Naive thymus-derived CD4-positive, alpha-beta T cell (primary cell): ENCODE measurements at regions not wholly inside any gene's neighbourhood (a gene's known extent, or its start where the extent isn't known, plus 50 kb on each side); places are given as distances from the start of the nearest gene placed in this dataset.
"Not testable (repeated sequence)": the region's sequence is repeated elsewhere in the genome, so short reads cannot be mapped to it uniquely, and the experiment has no call there.

Experiments
- ATAC-seq: fragments of 150-1000 bp; cut with Tn5 transposase; 2 replicates; pipeline ENCODE4 v1.10.0; 2021; ENCODE audit warnings: mild to moderate bottlenecking, moderate library complexity
- CTCF ChIA-PET: fragments of 350-600 bp; sonication (Branson Sonifier 250); formaldehyde crosslinking; loops from one replicate; lab custom pipeline; 2021; ENCODE audit warnings: antibody characterized with exemption; lab: Charles Lee
- POLR2A ChIA-PET: fragments of 350-600 bp; sonication (Branson Sonifier 250); formaldehyde crosslinking; loops from one replicate; lab custom pipeline; 2021; ENCODE audit warnings: antibody characterized with exemption, inconsistent platforms; lab: Charles Lee
- DNase-seq, 9 donors: peaks; one replicate each; pipeline versions ENCODE4 v3.0.0 to v3.0.0-alpha.2; 2020 to 2022; ENCODE audit warnings: mixed read lengths in 1 of 9
- H3K27ac ChIP-seq: one replicate; pipeline ENCODE4 v1.7.0; 2013; ENCODE audit warnings: mild to moderate bottlenecking, low read depth, low read length, moderate library complexity
- H3K27me3 ChIP-seq, 2 donors: one replicate each; pipeline ENCODE4 v1.7.0; 2013; ENCODE audit warnings: low read length in 2 of 2, mild to moderate bottlenecking in 2 of 2, moderate library complexity in 2 of 2; ENCODE audit not compliant: control insufficient read depth in 2 of 2, insufficient read depth in 2 of 2
- H3K36me3 ChIP-seq, 3 experiments: 1 replicate in 2 of 3; 2 replicates in 1 of 3; pipeline ENCODE4 v1.7.0; 2013; ENCODE audit warnings: low read length in 3 of 3, mild to moderate bottlenecking in 3 of 3, moderate library complexity in 1 of 3; ENCODE audit not compliant: insufficient read depth in 3 of 3, control insufficient read depth in 2 of 3
- H3K4me1 ChIP-seq, 2 donors: one replicate each; pipeline ENCODE4 v1.7.0; 2013; ENCODE audit warnings: low read length in 2 of 2, mild to moderate bottlenecking in 2 of 2, moderate library complexity in 1 of 2; ENCODE audit not compliant: control insufficient read depth in 2 of 2, insufficient read depth in 2 of 2
- H3K4me3 ChIP-seq: 2 replicates; pipeline ENCODE4 v1.7.0; 2013; ENCODE audit warnings: mild to moderate bottlenecking, low read length
- H3K9me3 ChIP-seq, 3 experiments: 1 replicate in 2 of 3; 2 replicates in 1 of 3; pipeline ENCODE4 v1.7.0; 2013; ENCODE audit warnings: low read length in 3 of 3; ENCODE audit not compliant: control insufficient read depth in 2 of 3
- H3K27ac Mint-ChIP-seq, 9 donors: one replicate each; pipeline ENCODE4 v1.8.0; 2020 to 2022; ENCODE audit warnings: mixed read lengths in 9 of 9, mild to moderate bottlenecking in 8 of 9, moderate library complexity in 5 of 9, inconsistent platforms in 2 of 9
- H3K27me3 Mint-ChIP-seq, 5 donors: one replicate each; pipeline ENCODE4 v1.8.0; 2021 to 2022; ENCODE audit warnings: mixed read lengths in 5 of 5, mild to moderate bottlenecking in 1 of 5
- H3K36me3 Mint-ChIP-seq, 5 donors: one replicate each; pipeline ENCODE4 v1.8.0; 2020 to 2022; ENCODE audit warnings: mixed read lengths in 5 of 5, mild to moderate bottlenecking in 3 of 5, inconsistent platforms in 1 of 5
- H3K4me1 Mint-ChIP-seq, 7 donors: one replicate each; pipeline ENCODE4 v1.8.0; 2020 to 2022; ENCODE audit warnings: mixed read lengths in 7 of 7, mild to moderate bottlenecking in 3 of 7, inconsistent platforms in 1 of 7
- H3K4me3 Mint-ChIP-seq, 10 donors: one replicate each; pipeline ENCODE4 v1.8.0; 2020 to 2022; ENCODE audit warnings: mild to moderate bottlenecking in 10 of 10, mixed read lengths in 10 of 10, moderate library complexity in 6 of 10, inconsistent platforms in 2 of 10
- H3K9me3 Mint-ChIP-seq, 11 donors: one replicate each; pipeline ENCODE4 v1.8.0; 2020 to 2022; ENCODE audit warnings: mixed read lengths in 11 of 11, mild to moderate bottlenecking in 4 of 11, inconsistent platforms in 1 of 11, moderate library complexity in 1 of 11
- intact Hi-C, 2 donors: fragments of 100-400 bp; cut with micrococcal nuclease; formaldehyde crosslinking; loops; one replicate each; pipeline ENCODE4 v1.15.1; 2023

GRCh38 chr1:189810639-189811038 lies 667.0 kb downstream of the BRINP3 start:
- H3K4me1 ChIP-seq, CTCF ChIA-PET, H3K4me3 ChIP-seq, H3K27ac Mint-ChIP-seq, intact Hi-C loops, H3K9me3 ChIP-seq, H3K9me3 Mint-ChIP-seq, H3K4me3 Mint-ChIP-seq, H3K27ac ChIP-seq, H3K4me1 Mint-ChIP-seq, H3K36me3 ChIP-seq, H3K27me3 Mint-ChIP-seq, POLR2A ChIA-PET, DNase-seq, H3K36me3 Mint-ChIP-seq, ATAC-seq, H3K27me3 ChIP-seq: not testable (repeated sequence)

- H3K36me3 ChIP-seq = no peaks in the 10 kb centered on the region
- no peaks in the 10 kb centered on the region for H3K4me1 ChIP-seq
- no peak overlapping the region for H3K4me3 ChIP-seq
- DNase-seq = no peak
- no peaks in the 10 kb centered on the region for H3K27me3 ChIP-seq
- H3K27ac ChIP-seq = no peak overlapping the region
- Mint-ChIP-seq H3K27me3 (no peaks in the 10 kb centered on the region), H3K27ac (no peak overlapping the region), H3K9me3 (peaks cover 0 to 6% (median 0%) of the 10 kb centered on the region in 11 donors), H3K4me1 (no peaks in the 10 kb centered on the region), H3K4me3 (no peak overlapping the region), H3K36me3 (no peaks in the 10 kb centered on the region)
- ChIA-PET CTCF (no interaction called here), POLR2A (no interaction called here)
- intact Hi-C loops = no loop called here
- no peaks in the 10 kb centered on the region for H3K9me3 ChIP-seq
- ATAC-seq = no peak
Measured at GRCh38 chr1:189811960-189812359, 665.7 kb downstream of the BRINP3 start.

- intact Hi-C loops = no loop called here
- ATAC-seq = no peak
- CTCF ChIA-PET = no interaction called here
Measured at GRCh38 chr1:189816558-189816957, 661.1 kb downstream of the BRINP3 start.

GRCh38 chr1:189819751-189820150 lies 657.9 kb downstream of the BRINP3 start:
- H3K9me3 Mint-ChIP-seq = peaks cover 0 to 21% (median 4%) of the 10 kb centered on the region in 11 donors

More at GRCh38 chr1:189816558-189816957, 661.1 kb downstream of the BRINP3 start:
- Mint-ChIP-seq H3K27ac (no peak overlapping the region), H3K4me1 (no peaks in the 10 kb centered on the region), H3K4me3 (no peak overlapping the region), H3K36me3 (no peaks in the 10 kb centered on the region), H3K27me3 (no peaks in the 10 kb centered on the region), H3K9me3 (peaks cover 0 to 11% (median 5%) of the 10 kb centered on the region in 11 donors)
- POLR2A ChIA-PET = no interaction called here
- DNase-seq = no peak
- H3K4me1 ChIP-seq = no peaks in the 10 kb centered on the region
- no peak overlapping the region for H3K27ac ChIP-seq
- H3K9me3 ChIP-seq = no peaks in the 10 kb centered on the region
- no peaks in the 10 kb centered on the region for H3K36me3 ChIP-seq
- H3K27me3 ChIP-seq = no peaks in the 10 kb centered on the region
- no peak overlapping the region for H3K4me3 ChIP-seq

GRCh38 chr1:189821833-189822232 lies 655.8 kb downstream of the BRINP3 start:
- H3K36me3 Mint-ChIP-seq = no peaks in the 10 kb centered on the region
- Histone ChIP-seq H3K9me3 (no peaks in the 10 kb centered on the region), H3K27me3 (no peaks in the 10 kb centered on the region), H3K4me1 (no peaks in the 10 kb centered on the region), H3K27ac (no peak overlapping the region), H3K4me3 (no peak overlapping the region), H3K36me3 (no peaks in the 10 kb centered on the region)
- ChIA-PET POLR2A (no interaction called here), CTCF (no interaction called here)
- ATAC-seq (no peak), DNase-seq (no peak)
- intact Hi-C loops = no loop called here
- H3K4me3 Mint-ChIP-seq = no peak overlapping the region
- no peak overlapping the region for H3K27ac Mint-ChIP-seq
- no peaks in the 10 kb centered on the region for H3K27me3 Mint-ChIP-seq
- no peaks in the 10 kb centered on the region for H3K4me1 Mint-ChIP-seq
- peaks cover 0 to 29% (median 7%) of the 10 kb centered on the region in 11 donors for H3K9me3 Mint-ChIP-seq

More at GRCh38 chr1:189819751-189820150, 657.9 kb downstream of the BRINP3 start:
- H3K27ac ChIP-seq = no peak overlapping the region
- no peaks in the 10 kb centered on the region for H3K27me3 Mint-ChIP-seq
- POLR2A ChIA-PET = no interaction called here
- intact Hi-C loops = no loop called here
- no peaks in the 10 kb centered on the region for H3K36me3 ChIP-seq
- no peaks in the 10 kb centered on the region for H3K36me3 Mint-ChIP-seq
- no peaks in the 10 kb centered on the region for H3K4me1 Mint-ChIP-seq
- no peaks in the 10 kb centered on the region for H3K27me3 ChIP-seq
- CTCF ChIA-PET = no interaction called here
- H3K27ac Mint-ChIP-seq = no peak overlapping the region
- H3K4me3 ChIP-seq = no peak overlapping the region
- no peak overlapping the region for H3K4me3 Mint-ChIP-seq
- no peak for ATAC-seq
- no peak for DNase-seq
- no peaks in the 10 kb centered on the region for H3K4me1 ChIP-seq
- no peaks in the 10 kb centered on the region for H3K9me3 ChIP-seq

- Mint-ChIP-seq H3K36me3 (no peaks in the 10 kb centered on the region), H3K27ac (no peak overlapping the region), H3K27me3 (no peaks in the 10 kb centered on the region), H3K4me3 (no peak overlapping the region), H3K4me1 (no peaks in the 10 kb centered on the region), H3K9me3 (peaks cover 0 to 14% (median 4%) of the 10 kb centered on the region in 11 donors)
- DNase-seq (no peak), ATAC-seq (no peak)
- H3K27me3 ChIP-seq = no peaks in the 10 kb centered on the region
- ChIA-PET CTCF (no interaction called here), POLR2A (no interaction called here)
- H3K4me1 ChIP-seq = no peaks in the 10 kb centered on the region
- no peaks in the 10 kb centered on the region for H3K36me3 ChIP-seq
- H3K4me3 ChIP-seq = no peak overlapping the region
- no peak overlapping the region for H3K27ac ChIP-seq
- H3K9me3 ChIP-seq = no peaks in the 10 kb centered on the region
- intact Hi-C loops = no loop called here
Measured at GRCh38 chr1:189834813-189835212, 642.9 kb downstream of the BRINP3 start.

GRCh38 chr1:189847613-189848012 lies 630.1 kb downstream of the BRINP3 start:
- Mint-ChIP-seq H3K4me1 (no peaks in the 10 kb centered on the region), H3K9me3 (peaks cover 0 to 35% (median 0%) of the 10 kb centered on the region in 11 donors), H3K27ac (no peak overlapping the region), H3K27me3 (no peaks in the 10 kb centered on the region), H3K36me3 (no peaks in the 10 kb centered on the region), H3K4me3 (no peak overlapping the region)
- Histone ChIP-seq H3K4me1 (no peaks in the 10 kb centered on the region), H3K27me3 (no peaks in the 10 kb centered on the region), H3K4me3 (no peak overlapping the region), H3K36me3 (no peaks in the 10 kb centered on the region), H3K9me3 (no peaks in the 10 kb centered on the region), H3K27ac (no peak overlapping the region)
- ATAC-seq (no peak), DNase-seq (no peak)
- POLR2A ChIA-PET = no interaction called here
- intact Hi-C loops = loop anchor here in 1 of 2 donors (10.0 kb wide), 1 partner anchor 63 kb away; no protein-coding TSS in a partner anchor
- CTCF ChIA-PET = no interaction called here
